HPDE6-E6E7 (cell line): ENCODE measurements at regions not wholly inside any gene's neighbourhood (a gene's known extent, or its start where the extent isn't known, plus 50 kb on each side); places are given as distances from the start of the nearest gene placed in this dataset.
A peak's percentile ranks its signal among the peaks of the same experiment; 100 is the strongest.

Source experiments
- DNase-seq: peaks from one replicate; pipeline ENCODE4 v3.0.0; 2011; ENCODE audit warnings: missing footprints; ENCODE audit errors: extremely low spot score

GRCh38 chr14:34218881-34219280, 243.2 kb downstream of the SPTSSA start:
- no peak for DNase-seq

DNA sequence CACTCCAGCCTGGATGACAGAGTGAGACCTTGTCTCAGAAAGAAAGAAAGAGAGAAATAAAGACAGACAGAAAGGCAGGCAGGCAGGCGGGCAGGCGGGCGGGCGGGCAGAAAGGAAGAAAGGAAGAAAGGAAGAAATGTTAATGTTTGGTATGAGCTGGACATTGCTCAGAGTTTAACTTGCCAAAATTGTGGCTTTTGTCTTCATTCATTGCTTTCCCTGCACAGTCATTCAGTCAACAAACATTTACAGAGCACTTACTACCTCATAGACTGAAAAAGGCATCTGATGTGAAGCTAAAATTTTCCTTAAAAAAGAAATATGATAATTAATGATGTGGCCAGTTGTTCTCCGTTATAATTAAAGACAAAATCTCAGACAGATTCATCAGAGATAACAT, 247.1 kb downstream of the SPTSSA start:
- DNase-seq, result no peak

- no peak for DNase-seq
These were observed 248.7 kb downstream of the SPTSSA start for GRCh38 chr14:34213332-34213731.

DNA sequence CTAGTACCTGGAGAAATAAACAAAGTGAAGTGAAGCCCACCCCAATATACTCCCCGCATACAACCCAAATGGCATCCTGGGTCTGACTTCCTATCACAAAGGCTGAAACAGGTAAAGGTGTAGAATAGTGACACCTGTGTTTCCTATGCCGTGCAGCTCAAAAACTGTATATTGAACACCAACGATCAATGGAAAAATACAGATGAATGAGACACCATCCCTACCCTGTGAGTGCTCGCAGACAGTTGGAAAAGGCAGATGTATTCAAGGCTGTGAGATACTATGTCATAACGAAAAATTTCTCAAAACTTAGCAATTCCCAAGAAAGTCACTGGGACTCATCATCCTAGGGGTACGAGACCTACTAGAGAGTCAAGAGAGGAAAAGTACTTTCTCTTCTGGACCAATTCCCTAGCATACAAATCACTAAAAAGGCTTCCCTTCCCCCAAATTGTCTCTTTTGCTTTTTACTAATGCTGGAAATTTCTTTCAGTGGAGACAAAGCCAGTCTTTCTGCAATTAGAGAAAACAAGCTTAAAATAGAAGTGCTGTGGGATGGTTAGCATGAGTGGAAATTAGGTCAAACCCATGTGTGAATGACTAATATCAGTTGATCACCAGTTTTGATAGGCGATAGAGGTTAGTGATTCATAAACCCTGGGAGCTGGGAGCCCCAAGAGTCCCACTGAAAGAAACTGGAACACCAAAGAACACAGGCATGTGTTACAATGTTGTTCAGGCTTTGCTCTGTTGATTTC, 249.7 kb downstream of the SPTSSA start:
- DNase-seq, result no peak

- no peak for DNase-seq
These were observed 250.3 kb downstream of the SPTSSA start for GRCh38 chr14:34211732-34212131.

DNA sequence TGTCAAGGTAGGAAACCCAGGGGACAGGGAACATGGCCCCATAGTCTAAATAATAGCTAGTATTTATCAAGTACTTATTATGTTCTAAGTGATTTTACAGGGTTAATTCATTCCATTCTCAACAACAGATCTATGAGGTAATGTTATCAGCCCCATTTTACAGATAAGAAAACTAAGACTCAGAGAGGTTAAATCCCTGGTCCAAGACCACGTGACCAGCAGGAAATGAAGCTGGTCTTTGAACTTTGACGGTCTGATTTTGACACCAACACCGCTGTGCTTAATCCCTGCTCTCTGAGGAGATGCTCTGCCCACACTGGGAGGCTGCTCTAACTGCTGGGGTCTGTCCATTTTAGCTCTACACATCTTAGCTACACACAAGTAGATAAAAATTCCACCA, 253.5 kb downstream of the SPTSSA start:
- DNase-seq, result no peak

DNA sequence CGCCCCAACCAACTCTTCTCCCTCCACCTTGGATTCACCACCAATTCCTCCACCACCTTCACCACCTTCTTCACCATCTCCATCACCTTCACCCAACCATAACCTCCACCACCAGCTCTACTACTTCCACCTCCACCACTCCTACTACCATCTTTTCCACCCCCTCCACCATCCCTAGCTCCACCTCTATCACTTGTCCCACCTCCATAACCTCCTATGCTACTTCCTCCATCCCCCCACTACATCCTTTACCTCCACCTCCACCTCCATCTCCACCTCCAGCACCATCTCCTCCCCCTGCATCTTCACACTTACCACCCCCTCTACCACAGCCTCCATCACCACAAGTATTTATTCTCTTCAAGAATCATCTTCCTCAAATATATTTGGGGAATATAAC, 254.9 kb upstream of the EGLN3 start:
- no peak for DNase-seq

GRCh38 chr14:34204774-34205173, 253.9 kb upstream of the EGLN3 start:
- no peak for DNase-seq

DNA sequence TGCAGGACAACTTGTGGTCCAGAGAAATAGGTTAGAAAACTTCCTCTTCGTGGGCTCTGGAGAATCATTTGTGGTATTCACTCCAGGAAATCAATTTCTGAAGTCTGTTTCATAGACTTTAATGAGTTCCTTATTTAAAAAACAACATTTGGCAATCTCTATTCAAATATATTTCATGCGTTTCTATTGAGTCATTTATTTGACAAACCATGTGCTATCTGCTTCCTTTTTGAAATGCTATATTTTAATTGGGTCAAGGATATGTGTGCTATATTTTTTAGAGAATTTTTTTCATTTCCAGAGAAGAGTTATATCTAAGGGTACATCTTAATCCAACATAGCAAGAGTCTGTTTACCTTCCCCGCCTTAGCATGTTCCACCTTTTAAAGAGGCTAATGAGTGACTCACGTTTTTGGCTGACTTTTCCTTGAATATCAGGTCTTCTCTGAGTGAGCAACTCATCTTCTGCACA, 252.4 kb upstream of the EGLN3 start:
- peak; percentile 21 for DNase-seq

- DNase-seq, result no peak
These were observed 251.2 kb upstream of the EGLN3 start for GRCh38 chr14:34201909-34202637.

GRCh38 chr14:34199585-34199984, 248.7 kb upstream of the EGLN3 start:
- DNase-seq, result no peak

DNA sequence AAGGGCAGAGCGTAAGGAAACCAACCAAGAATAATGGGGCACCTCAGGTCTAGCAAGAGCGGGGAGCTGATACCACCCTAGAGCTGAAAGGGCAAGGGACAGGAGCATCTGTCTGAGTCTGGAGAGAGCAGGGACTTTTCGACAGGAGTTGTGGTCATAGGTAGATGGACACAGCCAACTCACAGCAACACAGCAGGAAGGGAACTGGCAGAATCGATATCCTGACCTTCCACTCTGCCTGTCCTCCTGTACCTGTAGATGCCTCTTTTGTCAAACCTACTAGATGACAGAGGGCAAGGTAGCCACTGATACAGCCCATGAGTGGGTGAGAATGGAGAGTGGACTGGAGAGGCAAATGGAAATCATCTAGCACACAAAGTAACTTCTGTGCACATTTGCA, 247.2 kb upstream of the EGLN3 start:
- no peak for DNase-seq

- DNase-seq, result no peak
These were observed 245.1 kb upstream of the EGLN3 start for GRCh38 chr14:34195964-34196363.

DNA sequence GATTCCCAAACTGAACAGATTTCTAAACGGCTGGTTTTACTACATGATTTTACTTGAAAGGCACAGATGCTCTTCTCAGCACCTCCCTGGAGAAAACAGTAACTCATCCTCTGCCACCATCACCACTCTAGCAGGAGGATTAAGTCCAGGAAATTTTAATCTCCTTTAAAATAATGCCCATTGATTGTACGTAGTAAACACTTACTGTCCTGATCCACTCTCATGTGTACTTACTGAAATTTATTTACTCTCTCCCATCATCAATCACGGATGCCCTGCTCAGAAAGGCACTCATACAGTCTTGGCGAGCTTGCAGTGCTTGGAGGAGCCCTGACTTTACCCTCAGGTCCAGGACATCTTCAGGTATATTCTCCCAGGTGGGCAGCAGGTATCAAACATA, 239.8 kb upstream of the EGLN3 start:
- no peak for DNase-seq

GRCh38 chr14:34189866-34190265, 239.0 kb upstream of the EGLN3 start:
- DNase-seq, result no peak

- DNase-seq, result no peak
These were observed 236.7 kb upstream of the EGLN3 start for GRCh38 chr14:34187519-34188044.

DNA sequence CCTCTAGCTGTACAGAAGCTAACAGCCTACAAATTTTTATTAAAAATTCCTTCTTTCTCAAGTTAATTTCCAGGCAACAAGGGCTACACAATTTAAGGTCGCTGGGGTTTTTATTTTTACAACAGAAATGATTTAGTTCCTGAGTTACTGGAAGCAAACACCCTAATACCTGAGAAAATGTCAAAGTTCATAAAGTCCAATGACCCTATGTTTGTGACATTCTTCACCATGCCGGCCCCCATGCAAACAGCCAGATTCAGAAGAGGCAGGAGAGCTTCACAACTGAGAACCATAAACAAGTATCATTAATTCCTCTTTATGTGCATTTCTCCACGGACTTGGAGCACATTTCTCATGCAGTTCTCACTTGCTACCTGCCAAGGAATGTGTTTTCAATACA, 236.2 kb upstream of the EGLN3 start:
- DNase-seq, result no peak

- no peak for DNase-seq
These were observed 233.3 kb upstream of the EGLN3 start for GRCh38 chr14:34184126-34184525.

GRCh38 chr14:34183478-34183877, 232.6 kb upstream of the EGLN3 start:
- no peak for DNase-seq

DNA sequence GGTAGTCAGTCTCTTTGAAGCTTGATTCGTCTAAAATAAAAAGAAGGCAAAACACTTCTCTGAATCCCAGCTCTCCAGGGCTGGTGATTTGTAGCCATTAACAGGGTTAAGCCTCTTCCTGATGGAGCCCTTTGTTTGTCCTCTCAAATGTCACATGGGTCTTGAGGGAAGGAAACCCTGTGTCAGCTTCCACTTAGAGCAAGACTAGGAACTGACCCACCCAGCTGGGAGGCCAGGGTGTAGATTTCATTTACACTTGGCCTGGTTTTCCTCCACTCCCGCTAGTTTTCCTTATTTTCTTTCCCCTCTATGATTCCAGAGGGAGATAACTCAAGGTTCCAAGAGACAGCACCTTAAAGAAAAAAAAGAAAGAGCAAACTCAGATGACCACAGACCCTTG, 230.5 kb upstream of the EGLN3 start:
- no peak for DNase-seq

DNA sequence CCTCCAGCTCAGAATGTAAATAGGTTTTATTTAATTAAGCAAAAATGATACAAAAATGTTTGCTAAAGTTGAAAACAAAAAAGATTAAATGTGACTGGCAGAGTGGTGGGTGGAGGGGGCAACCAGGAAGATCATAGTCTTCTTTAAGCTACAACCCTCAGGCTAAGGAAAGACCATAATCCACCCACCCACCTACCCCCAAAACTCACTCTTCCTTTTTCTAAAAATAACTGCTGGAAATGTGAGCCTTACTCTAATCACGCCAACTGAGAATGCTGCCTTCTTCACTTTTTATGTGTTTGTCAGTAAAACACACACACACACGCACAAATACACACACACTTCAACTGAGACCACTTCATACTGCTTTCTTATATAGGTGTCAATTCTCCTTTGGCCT, 230.0 kb upstream of the EGLN3 start:
- DNase-seq, result no peak

DNA sequence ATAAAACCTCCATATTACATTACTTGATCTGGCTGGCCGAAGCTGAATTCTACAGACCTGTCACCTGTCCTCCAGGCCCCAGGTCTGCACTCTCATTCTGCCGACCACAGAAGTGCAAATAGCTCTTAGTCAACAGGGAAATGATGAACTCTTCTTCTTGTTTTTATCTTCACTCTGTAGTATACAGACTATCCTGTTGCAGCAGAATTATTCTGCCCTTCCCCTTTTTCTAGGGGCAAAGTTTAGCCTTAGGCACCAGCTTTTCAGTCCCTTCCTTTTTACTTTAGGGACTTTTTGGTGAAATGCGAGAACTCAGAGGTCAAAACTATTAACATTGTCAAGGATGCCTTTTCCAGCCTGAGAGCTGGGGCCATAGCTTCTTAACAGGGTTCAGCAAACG, 229.6 kb upstream of the EGLN3 start:
- DNase-seq, result no peak

DNA sequence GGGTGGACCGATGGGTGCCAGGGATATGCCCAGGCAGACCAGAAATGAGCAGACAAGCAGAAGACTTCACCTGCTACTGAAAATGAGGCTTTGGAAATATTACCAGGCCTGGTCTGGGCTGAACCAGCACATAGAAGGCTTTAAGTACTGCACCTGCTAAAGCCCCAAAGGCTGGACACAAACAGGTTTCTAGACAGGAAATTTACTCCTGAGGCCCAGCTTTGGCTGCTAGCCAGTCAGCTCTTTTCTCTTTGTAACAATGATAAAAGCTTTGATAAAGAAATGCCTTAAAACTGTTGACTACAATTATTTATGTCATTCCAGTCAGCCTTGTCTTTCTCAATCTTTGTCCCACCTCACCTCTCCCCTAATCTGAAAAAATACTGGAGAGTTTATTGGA, 228.9 kb upstream of the EGLN3 start:
- DNase-seq, result no peak
